HL-60 (cell line): ENCODE measurements at regions not wholly inside any gene's neighbourhood (a gene's known extent, or its start where the extent isn't known, plus 50 kb on each side); places are given as distances from the start of the nearest gene placed in this dataset.

Source experiments
- DNase-seq, 2 experiments: peaks; one replicate each; pipeline ENCODE4 v3.0.0-alpha.2; 2010 to 2020; ENCODE audit warnings: low read depth in 1 of 2, low spot score in 1 of 2
- H3K27ac ChIP-seq: fragments of 250-450 bp; sonication (Bioruptor Pico); replicated peaks from 2 replicates; pipeline ENCODE4 v1.5.1; 2020; ENCODE audit warnings: mild to moderate bottlenecking, moderate library complexity
- H3K27me3 ChIP-seq: fragments of 250-450 bp; sonication (Bioruptor Pico); 2 replicates; pipeline ENCODE4 v1.5.1; 2021; ENCODE audit warnings: mild to moderate bottlenecking, moderate library complexity; ENCODE audit not compliant: insufficient read depth, poor library complexity, severe bottlenecking
- H3K4me3 ChIP-seq: replicated peaks from 2 replicates; pipeline ENCODE4 v1.5.1; 2011; ENCODE audit warnings: mild to moderate bottlenecking, control low read depth, low read length; ENCODE audit not compliant: insufficient read depth
- GABPA ChIP-seq: IDR thresholded peaks from 2 replicates; pipeline ENCODE4 v1.6.1; 2012; ENCODE audit warnings: low read depth
- POLR2AphosphoS5 ChIP-seq: IDR thresholded peaks from 2 replicates; pipeline ENCODE4 v1.6.1; 2012; ENCODE audit warnings: low read depth
- SPI1 ChIP-seq: IDR thresholded peaks from 2 replicates; pipeline ENCODE4 v1.6.1; 2012; ENCODE audit warnings: low read depth, mild to moderate bottlenecking, borderline replicate concordance
- TF ChIP-seq, protein P1 (sequence below): IDR thresholded peaks from one replicate; pipeline ENCODE4 v1.5.1; 2011; ENCODE audit warnings: low read length, control low read depth, inconsistent platforms; ENCODE audit not compliant: insufficient read depth
- TF ChIP-seq, protein P2 (sequence below): IDR thresholded peaks from 2 replicates; pipeline ENCODE4 v1.6.1; 2012; ENCODE audit warnings: low read depth; ENCODE audit not compliant: insufficient replicate concordance

DNA sequence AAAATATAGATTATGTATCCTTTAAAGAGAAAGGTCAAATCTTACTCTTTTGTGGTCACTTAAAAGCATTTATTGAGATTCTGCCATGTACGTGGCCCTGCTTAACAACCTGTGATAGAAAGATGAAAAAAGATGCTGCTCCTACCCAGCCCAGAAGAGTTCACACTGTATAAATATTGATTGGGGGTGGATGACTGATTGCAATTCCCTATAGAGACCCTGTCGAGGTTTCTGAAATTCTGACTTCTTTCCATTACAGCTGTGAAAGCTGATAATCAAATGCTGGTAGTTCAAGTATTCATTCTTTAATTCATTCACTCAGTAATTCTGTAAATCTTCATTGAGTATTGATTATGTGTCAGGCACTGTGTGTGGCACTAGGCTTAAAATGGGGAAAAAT, 114.1 kb upstream of the CHL1 start:
- H3K4me3 ChIP-seq, result no peak overlapping the region
- H3K27me3 ChIP-seq, result no peaks in the 10 kb centered on the region
- no peak for DNase-seq
- TF ChIP-seq SPI1, result no peak
- TF ChIP-seq GABPA, result no peak
- TF ChIP-seq, protein P1, sequence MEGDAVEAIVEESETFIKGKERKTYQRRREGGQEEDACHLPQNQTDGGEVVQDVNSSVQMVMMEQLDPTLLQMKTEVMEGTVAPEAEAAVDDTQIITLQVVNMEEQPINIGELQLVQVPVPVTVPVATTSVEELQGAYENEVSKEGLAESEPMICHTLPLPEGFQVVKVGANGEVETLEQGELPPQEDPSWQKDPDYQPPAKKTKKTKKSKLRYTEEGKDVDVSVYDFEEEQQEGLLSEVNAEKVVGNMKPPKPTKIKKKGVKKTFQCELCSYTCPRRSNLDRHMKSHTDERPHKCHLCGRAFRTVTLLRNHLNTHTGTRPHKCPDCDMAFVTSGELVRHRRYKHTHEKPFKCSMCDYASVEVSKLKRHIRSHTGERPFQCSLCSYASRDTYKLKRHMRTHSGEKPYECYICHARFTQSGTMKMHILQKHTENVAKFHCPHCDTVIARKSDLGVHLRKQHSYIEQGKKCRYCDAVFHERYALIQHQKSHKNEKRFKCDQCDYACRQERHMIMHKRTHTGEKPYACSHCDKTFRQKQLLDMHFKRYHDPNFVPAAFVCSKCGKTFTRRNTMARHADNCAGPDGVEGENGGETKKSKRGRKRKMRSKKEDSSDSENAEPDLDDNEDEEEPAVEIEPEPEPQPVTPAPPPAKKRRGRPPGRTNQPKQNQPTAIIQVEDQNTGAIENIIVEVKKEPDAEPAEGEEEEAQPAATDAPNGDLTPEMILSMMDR, result no peak
- no peak for TF ChIP-seq POLR2AphosphoS5
- TF ChIP-seq, protein P2, sequence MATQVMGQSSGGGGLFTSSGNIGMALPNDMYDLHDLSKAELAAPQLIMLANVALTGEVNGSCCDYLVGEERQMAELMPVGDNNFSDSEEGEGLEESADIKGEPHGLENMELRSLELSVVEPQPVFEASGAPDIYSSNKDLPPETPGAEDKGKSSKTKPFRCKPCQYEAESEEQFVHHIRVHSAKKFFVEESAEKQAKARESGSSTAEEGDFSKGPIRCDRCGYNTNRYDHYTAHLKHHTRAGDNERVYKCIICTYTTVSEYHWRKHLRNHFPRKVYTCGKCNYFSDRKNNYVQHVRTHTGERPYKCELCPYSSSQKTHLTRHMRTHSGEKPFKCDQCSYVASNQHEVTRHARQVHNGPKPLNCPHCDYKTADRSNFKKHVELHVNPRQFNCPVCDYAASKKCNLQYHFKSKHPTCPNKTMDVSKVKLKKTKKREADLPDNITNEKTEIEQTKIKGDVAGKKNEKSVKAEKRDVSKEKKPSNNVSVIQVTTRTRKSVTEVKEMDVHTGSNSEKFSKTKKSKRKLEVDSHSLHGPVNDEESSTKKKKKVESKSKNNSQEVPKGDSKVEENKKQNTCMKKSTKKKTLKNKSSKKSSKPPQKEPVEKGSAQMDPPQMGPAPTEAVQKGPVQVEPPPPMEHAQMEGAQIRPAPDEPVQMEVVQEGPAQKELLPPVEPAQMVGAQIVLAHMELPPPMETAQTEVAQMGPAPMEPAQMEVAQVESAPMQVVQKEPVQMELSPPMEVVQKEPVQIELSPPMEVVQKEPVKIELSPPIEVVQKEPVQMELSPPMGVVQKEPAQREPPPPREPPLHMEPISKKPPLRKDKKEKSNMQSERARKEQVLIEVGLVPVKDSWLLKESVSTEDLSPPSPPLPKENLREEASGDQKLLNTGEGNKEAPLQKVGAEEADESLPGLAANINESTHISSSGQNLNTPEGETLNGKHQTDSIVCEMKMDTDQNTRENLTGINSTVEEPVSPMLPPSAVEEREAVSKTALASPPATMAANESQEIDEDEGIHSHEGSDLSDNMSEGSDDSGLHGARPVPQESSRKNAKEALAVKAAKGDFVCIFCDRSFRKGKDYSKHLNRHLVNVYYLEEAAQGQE, result no peak
- H3K27ac ChIP-seq, result no peak overlapping the region

DNA sequence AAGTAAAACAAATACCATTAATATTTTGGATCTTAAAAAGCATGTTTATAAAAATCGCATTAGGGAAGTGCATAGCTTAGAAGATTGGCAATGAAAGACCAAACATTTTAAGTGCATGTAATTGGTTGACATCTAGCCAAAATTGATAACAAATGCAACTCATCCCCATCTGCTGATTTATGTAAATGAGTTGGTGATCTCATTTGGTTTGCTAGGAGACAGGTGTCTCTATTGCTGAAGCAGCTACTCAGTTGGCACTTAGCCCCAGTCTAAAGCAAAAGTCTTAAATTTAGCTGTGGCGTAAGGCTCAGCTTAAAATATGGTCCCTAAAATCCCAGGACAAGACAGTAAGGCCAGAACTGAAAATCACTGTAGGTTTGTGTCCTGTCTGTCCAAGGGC, 113.5 kb upstream of the CHL1 start:
- no peak for DNase-seq
- Histone ChIP-seq H3K4me3 (no peak overlapping the region), H3K27me3 (no peaks in the 10 kb centered on the region), H3K27ac (no peak overlapping the region)
- TF ChIP-seq, protein P2, result no peak
- no peak for TF ChIP-seq POLR2AphosphoS5
- no peak for TF ChIP-seq GABPA

DNA sequence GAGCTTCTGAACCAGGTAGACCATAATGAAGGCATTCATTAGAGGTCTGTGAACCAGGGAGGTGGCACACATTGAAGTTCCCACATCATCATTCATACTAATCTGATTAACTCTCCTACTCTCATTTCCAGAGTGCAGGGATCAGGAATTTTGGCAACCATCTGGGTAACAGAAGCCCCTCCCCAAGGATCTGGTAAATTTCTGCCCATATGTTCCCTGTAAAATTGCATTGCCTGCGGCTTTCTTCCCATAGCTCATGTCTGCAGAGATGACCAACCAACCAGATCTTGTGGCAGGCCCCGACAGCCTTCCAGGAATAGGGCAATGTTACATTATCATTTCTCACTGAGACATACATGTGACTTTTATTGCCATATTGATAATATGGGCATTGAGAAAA, 111.4 kb upstream of the CHL1 start:
- no peaks in the 10 kb centered on the region for H3K27me3 ChIP-seq
- no peak overlapping the region for H3K4me3 ChIP-seq
- no peak for DNase-seq
- no peak overlapping the region for H3K27ac ChIP-seq
- TF ChIP-seq, protein P1, result no peak
- TF ChIP-seq, protein P2, result no peak
- TF ChIP-seq POLR2AphosphoS5 (no peak), GABPA (no peak), SPI1 (no peak)

DNA sequence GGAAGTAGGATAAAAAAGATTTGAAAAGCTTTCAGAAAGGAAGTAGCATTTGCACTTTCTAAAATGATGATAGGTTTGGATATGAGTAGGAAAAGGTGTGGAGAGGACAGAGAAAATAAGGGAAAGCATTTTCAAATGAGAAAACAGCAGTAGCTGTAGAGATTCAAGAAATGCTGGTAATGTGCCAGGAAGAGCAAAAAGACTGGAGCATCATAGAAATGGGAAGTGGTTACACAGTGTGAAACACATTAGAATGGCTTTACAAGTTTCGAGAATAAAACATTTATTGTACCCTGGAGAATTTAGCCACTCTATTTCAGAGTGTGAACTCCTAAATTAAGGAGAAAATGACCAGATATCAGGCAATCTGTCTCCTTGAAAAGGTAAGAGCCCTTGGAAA, 108.3 kb upstream of the CHL1 start:
- TF ChIP-seq, protein P2, result no peak
- no peak for TF ChIP-seq SPI1
- TF ChIP-seq GABPA, result no peak
- TF ChIP-seq POLR2AphosphoS5, result no peak
- TF ChIP-seq, protein P1, result no peak
- DNase-seq, result no peak
- H3K27me3 ChIP-seq, result no peaks in the 10 kb centered on the region
- H3K4me3 ChIP-seq, result no peak overlapping the region
- H3K27ac ChIP-seq, result no peak overlapping the region
